OCI-M2 (cell line): ENCODE measurements at regions not wholly inside any gene's neighbourhood (a gene's known extent, or its start where the extent isn't known, plus 50 kb on each side); places are given as distances from the start of the nearest gene placed in this dataset.
"Not testable (repeated sequence)": the region's sequence is repeated elsewhere in the genome, so short reads cannot be mapped to it uniquely, and the experiment has no call there.

ENCODE experiments used
- DNase-seq: peaks from one replicate; lab custom pipeline; 2025; ENCODE audit not compliant: unreplicated experiment; lab: John Stamatoyannopoulos, UW

- DNase-seq = no peak
Measured at GRCh38 chr2:7666596-7667259, 749.5 kb downstream of the RNF144A start.

DNA sequence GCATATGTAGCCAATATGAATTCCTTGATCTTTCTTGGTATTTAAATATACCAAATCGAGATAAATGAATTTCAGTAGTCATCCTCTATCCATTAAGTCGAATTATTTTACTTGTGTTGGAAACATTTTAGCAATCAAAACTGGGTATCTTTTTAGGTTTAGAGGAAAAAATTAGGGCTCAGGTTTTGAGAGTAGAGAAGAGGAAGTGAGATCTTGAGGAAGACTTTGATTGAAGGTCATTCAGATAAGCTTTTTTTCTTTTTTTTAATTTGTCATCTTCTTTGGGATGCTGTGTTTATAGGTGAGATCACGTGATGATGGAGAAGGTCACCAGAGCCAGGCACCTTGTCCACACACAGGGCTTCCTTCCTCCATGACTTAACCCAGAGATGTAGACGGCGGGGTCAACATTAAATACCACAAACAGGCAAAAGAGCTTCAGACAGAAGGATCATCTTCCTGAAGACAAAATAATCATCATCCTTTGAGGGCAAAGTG lies 750.1 kb downstream of the RNF144A start:
- DNase-seq = no peak

DNA sequence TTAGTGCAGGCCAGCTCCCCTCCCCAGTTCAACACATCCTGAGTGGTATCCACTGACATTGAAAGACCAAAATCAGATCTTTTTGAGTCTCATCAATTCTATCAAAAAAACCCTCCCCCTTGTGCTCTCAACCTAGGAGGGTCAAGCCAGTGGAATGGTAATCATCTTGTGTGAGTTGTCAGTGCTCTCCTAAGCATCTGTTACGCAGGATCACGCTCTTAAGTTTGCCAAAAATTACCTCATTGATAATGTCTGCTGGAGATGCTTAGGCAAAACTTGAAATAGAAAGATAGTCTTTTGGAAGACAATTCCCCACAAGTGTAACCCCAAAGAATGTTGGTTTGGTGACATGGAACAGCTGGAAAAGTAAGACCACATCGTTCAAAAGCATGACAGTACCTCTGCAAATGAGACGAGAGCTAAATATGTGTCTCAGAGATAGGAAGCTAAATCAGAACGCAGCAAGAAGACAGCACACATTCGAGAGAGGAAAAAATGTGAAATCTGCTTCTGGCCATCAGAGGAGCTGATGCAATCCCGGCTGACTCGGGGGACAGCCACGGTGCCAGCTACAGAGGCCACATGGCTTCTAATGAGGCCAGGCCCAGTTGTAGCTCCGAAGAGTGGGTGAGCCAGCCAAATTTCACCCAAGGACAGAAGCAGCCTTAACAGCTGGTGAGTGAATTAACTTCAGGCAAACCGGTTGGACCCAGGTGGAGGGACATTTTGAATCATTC lies 753.9 kb downstream of the RNF144A start:
- no peak for DNase-seq

DNA sequence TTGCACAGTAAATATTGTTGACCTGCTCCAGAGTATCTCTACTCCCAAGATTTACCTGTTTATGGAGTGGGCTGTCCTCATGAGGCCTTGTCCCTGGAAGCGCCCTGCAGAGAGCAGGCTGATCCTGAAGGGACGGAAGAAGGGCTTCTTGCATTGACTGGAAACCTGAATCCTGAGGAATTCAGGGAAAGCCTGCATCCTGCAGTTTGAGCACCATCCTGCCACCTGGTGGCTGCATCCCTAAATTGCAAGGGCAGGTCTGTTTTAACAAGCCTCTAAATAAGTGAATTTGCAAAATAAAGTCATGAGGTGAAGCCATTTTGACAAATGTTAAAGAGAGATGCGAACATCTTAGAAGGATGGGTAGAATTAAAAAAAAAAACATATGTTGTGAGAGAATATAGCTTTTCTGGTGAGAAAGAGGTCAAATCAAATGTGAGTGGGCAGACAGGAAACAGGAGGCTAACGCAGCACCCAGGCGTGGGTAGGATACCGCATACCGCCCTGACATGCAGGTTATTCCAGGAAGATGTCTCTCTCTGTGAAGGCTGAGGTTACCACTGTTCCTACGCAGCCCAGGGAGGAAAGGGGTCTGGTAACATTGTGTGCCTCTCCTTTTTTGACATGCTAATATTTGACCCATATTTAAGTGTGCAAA lies 754.9 kb downstream of the RNF144A start:
- no peak for DNase-seq

DNA sequence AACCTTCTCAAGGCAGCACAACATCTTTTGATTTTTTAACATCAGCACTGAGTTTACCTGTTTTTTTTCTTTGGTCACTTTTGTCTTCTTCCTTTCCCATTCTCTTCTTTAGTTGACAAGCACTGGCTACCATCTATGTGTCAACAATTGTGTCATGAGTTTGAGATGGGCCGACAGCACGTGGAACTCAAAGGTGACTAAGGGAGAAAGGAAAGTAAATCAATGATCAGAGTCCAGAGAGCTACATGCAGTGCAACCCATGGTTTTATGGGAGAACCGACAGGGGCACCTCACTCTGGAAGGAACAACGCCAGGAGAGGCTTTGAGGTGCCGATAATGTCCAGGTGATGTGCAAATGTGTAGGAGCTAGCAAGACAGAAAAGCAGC lies 755.5 kb downstream of the RNF144A start:
- no peak for DNase-seq

DNA sequence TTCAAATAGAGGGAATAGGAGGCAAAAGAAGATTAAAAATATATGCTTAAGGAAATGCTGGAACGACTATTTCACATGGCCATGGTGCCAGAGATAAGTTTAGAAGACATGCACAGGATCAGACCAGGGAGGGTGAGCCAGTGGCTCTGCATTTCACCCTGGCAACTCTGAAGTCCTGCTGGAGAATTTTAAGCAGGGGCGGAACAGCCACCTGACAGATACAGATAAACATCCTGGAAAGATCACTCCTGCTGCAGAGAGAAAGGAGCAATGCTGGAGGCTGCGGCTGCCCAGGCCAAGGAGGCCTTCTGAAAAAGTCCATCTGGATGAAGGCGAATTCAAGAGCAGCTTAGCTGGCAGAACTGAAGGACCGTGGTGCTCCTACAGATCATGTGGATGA lies 755.9 kb downstream of the RNF144A start:
- no peak for DNase-seq

GRCh38 chr2:7673853-7674252 lies 756.6 kb downstream of the RNF144A start:
- DNase-seq = no peak

DNA sequence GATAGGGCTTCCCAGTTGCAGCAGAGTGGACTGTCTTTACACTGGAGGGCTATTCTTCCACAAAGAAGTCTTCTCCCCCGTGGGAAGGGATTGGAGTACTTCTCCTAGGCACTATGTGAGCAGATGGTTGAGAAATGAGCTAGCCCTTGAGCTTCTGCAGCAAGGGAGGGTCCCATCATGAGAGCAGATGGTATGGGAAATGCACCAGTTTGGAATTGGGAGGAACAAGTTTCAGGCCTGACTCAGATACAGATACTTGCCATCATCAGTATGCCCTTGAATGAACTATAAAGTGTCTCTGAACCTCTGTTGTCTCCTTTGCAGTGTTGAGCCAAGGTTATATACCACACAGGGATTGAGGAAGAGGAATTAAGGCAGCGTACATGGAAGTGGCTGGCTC lies 757.4 kb downstream of the RNF144A start:
- DNase-seq = no peak

- no peak for DNase-seq
Measured at GRCh38 chr2:7676714-7677113, 759.5 kb downstream of the RNF144A start.

DNA sequence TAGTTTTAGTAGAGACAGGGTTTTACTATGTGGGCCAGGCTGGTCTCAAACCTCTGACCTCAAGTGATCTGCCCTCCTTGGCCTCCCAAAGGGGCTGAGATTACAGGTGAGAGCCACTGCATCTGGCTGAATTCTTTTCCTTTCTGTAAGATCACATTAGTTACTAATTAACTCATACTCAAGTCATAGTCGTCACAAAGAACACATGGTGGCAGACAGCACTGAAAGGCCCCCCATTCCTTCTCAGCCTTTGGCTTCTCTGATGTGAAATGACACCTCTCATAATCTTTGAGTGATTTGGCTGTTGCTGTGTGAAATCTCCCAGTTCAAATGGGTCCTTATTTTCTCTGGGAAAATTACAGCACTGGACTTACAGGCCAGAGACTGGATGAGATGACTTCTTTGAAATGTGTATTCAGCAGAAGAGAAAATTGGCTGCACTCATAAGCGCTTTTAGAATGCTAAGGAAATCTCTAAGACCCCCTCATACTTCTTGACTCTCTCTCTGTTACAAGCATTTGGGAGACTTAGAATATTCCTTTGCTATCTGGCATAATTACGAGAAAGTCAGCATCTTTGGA lies 764.8 kb downstream of the RNF144A start:
- no peak for DNase-seq

DNA sequence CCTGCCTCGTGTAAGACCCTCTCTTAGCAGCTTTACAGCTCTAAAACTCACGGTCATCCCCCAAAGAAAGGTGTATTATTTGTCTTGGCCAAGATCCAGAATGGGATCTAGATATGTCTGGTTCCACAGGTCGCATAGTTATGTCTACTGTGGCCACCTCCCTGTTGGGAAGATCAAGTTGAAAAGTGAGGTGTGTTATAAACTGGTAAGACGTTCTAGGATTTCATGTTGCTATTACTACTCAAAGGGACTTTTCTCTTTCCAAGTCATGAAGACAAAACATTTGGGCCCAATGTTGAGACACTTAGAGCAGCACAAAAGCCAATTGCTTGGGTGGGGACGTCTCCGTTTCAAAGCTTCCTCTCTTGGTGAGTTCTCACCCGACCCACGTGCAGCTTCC lies 766.0 kb downstream of the RNF144A start:
- no peak for DNase-seq

DNA sequence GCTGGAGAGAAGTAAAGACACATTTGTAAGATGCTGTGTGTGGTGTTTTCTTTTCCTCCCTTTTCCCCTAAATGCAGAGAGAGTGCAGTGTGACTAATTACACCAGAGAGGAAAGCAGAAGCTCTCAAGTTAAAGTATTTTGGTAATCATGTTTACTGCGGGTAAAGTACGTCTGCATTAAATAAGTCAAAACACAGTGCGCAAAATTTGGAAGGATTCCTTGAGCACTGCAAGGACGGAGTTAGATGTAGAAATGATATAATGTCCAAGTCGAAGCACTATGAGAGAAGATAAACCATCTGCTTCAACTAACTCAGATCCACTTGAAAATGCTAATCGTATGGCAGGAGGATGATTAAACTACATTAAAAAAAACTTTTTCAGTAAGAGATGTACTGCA lies 766.5 kb downstream of the RNF144A start:
- DNase-seq = no peak

DNA sequence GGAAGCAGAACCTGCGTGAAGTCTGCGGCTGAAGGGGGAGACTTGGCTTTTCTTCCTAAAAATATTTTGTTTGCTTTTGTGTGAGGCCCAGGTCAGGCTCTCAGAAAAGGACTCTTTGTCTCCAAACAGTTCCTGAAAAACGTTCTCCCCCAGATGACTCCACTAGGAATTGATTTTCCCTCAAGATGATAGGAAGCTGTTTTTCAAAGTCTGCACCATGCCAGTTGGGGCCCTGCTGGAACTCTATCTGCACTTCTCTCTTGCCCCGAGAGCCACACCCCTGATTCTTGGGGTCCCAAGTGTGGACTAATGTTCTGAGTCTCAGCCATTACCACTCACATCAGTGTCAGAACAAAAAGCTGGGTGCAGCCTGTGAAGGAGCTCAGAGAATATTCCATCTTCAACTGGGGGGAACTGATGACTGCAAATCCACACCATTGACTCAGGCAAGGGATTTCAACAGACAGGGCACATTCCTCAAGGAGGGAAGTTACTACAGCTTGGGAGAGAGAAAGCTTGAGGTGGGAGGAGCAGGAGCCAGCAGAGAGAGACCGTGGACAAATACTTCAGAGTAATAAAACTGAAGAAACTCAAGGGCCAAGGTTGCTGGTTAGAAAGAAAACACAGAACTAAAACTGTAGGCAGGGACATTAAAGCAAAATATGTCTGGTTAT lies 768.3 kb downstream of the RNF144A start:
- DNase-seq = no peak

GRCh38 chr2:7686016-7686385 lies 768.8 kb downstream of the RNF144A start:
- no peak for DNase-seq

- no peak for DNase-seq
Measured at GRCh38 chr2:7691961-7692656, 774.9 kb downstream of the RNF144A start.

- DNase-seq = no peak
Measured at GRCh38 chr2:7692657-7693161, 775.5 kb downstream of the RNF144A start.

DNA sequence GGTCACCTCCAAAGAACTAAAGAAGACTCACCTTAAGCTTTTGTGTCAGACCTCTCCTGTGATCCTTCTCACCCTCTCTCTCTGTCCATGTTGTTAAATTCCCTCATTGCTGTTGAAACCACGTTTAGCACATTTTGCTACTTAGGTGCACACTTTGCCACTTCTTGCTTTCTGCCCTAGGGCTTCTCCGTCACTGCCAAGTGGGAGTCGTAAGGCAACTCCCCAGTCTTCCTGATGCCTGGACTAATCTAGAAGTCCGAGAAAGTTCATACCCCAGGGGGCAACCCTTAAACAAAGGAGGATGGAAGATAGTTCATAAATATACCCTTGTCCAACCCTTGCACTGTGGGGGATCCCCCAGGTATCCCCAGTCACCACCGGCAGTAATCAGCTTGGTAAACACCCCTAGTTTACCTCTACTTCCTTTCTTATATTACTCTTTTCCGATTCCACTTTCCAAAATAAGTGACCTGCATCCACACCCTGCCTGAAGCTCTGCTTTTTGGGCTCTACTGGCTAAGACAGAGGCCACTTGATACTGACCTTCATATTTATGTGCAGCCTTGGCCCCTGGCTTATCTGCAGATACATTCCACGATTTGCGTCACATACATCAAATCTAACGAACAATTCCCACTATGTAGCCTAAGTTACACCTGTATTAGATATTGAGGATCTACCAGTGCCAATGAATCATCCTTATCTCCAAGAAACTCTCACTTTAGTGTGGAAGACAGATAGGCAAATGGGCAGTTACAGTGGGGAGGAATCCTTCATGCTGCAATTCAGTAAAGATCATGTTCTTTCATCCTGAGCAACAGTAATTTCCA lies 776.2 kb downstream of the RNF144A start:
- no peak for DNase-seq

GRCh38 chr2:7694076-7694985 lies 777.1 kb downstream of the RNF144A start:
- no peak for DNase-seq

DNA sequence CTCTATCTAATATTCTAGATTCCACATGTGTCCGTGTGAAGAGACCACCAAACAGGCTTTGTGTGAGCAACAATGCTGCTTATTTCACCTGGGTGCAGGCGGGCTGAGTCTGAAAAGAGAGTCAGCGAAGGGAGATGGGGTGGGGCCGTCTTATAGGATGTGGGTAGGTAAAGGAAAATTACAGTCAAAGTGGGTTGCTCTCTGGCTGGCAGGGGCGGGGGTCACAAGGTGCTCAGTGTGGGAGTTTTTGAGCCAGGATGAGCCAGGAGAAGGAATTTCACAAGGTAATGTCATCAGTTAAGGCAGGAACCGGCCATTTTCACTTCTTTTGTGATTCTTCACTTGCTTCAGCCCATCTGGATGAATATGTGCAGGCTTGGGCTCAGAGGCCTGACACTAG lies 779.3 kb downstream of the RNF144A start:
- not testable (repeated sequence) for DNase-seq
